T-helper 9 cell (primary cell): ENCODE measurements at regions not wholly inside any gene's neighbourhood (a gene's known extent, or its start where the extent isn't known, plus 50 kb on each side); places are given as distances from the start of the nearest gene placed in this dataset.

Source experiments
- DNase-seq: peaks from one replicate; pipeline ENCODE4 v3.0.0-alpha.2; 2020

DNA sequence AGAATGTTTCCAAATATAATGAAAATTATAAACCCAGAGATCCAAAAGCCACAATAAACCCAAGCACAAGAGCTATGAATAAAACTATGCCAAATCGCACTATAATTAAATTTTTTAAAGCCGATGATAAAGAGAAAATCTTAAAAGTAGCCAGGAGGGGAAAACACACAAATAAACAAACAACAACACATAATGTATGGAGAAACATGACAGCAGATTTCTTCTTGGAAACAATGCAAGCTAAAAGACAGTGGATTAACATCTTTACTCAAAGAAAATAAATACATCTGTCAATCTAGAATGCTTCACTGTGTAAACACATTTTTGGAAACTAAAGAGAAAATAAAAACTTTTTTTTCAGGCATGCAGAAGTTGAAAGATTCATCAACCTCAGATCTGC, 53.0 kb upstream of the SMOX start:
- DNase-seq = no peak

DNA sequence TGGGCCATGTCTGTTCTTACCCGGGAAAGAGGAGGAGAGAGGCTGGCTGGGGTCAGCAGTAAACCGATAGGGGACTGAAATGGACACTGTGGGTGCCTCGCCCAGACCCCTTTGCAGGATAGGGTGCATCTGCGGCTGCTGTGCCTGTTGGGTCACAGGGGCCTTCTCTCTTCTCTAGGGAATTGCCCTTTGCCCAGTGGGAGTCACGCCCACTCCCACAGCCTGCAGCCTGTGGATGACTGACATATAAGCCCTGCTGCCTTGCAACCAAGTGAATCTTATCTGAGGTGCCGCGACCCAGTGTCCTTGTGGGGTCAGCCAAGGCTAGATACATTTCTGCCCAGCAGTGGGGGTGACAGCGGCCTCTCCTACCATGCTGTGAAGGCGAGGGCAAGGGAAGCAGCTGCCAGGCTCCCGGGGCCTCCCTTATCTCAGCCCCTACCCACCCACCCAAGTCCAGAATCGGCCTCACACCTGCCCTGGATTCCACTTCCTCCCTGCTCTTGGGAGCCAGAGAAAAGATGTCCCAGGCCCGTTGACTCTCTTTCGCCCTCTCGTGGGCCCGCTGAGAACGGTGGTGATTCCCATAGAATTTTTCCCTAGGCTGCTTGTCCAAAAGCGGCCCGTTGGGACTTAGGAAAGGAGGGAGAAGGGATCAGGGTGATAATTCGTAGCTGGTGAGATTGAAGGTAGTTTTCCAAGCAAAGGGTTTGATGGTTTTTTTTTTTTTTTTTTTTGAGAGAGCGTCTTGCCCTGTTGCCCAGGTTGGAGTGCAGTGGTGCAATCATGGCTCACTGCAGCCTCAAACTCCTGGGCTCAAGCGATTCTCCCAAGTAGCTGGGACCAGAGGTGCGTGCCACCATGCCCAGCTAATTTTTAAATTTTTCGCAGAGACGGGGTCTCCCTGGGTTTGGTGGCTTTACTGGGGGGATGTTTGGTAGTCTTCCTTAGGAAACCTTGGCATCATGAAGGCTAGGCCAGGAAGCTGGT, 56.8 kb upstream of the SMOX start:
- DNase-seq = peak; percentile 20

DNA sequence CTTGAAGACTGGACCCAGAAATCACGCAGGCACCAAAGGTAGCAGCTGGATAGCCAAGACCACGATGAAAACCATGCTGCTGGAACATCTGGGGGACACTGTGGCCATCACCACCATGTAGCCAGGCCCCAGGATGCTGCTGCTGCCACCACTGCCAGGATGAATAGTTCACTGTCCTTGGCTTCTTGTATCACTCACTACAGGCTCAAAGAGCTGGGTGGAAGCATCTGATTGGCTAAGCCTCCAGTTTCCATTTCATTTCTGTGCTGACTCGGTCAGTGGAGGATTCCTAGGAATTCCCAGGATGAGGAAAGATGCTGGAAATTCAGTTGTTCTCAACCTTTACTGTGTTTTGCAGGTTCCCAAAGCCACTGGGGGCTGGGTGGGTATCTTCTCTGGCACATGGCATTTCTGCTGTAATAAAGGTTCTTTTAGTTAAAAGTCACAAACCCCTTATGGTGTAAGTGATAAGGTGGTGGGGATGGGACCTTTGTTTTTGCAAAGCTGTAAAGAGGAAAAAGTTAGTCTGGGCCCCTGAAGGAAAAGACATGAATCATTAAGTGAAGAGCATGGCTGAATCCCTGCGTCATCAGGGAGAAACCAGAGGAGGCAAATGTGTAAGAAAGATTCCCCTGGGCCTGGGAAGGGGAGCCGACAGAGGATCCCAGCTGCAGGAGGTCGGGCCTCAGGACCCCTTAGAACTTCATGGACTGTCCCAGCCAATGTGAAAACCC, 57.7 kb upstream of the SMOX start:
- DNase-seq = no peak

DNA sequence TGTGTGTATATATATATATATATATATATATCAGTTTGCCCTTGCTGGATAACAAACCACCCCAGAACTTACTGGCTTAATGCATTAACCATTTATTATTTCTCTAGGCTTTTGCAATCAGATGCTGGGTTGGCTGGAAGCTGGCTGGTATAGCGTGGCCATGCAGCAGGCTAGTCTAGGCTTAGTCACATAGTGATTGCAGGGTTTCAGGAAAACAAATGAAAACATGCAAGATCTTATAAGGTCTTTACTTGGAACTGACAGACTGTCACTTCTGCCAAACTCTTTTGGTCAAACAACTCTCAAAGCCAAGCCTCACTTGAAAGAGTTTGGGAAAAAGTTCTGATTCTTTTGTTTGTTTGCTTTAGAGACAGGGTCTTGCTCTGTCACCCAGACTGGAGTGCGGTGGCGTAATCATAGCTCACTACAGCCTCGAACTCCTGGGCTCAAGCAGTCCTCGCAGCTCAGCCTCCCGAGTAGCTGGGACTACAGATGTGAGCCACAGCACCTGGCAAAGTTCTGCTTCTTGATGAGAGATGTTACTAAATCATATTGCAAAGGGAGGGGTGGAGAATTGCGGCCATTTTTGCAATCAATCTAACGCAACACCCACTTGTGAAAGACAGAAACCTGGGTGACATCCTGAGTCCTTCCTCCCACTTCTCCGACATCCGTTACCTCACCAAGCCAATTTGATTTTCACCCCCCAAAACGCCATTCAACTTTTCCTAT, 58.7 kb upstream of the SMOX start:
- no peak for DNase-seq

DNA sequence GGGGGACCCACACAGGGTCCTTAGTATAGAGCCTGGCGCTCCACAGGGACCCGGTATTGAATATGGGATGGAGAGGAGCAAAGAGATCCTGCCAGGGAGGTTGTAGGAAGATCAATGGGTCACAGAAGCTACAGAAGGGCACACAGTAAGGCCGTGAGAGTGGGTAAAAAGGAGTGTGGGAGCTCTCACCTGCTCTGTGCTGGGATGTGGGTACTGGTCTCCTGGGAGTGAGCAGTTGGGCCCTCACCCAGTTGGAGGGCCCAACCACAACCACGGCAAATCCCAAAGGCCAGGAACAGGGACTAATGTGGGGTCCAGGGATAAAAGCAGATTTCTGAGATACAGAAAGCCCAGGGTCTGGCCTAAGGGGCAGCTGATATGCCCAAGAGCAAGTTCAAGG, 59.9 kb upstream of the SMOX start:
- no peak for DNase-seq

DNA sequence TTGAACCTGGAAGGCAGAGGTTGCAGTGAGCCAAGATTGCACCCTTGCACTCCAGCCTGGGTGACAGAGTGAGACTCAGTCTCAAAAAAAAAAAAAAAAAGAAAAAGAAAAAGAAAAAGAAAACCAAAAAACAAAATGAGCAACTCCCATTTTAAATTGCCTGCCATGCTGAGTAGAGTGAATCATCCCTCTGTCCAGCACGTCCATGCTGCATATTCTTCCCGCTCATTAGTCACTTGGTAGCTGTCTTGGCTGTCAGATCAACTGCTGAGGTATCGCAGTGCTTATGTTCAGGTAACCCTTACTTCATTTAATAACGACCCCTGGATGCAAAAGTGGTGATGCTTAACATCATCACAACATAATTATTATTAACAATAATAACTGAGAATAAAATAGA, 60.7 kb upstream of the SMOX start:
- no peak for DNase-seq

DNA sequence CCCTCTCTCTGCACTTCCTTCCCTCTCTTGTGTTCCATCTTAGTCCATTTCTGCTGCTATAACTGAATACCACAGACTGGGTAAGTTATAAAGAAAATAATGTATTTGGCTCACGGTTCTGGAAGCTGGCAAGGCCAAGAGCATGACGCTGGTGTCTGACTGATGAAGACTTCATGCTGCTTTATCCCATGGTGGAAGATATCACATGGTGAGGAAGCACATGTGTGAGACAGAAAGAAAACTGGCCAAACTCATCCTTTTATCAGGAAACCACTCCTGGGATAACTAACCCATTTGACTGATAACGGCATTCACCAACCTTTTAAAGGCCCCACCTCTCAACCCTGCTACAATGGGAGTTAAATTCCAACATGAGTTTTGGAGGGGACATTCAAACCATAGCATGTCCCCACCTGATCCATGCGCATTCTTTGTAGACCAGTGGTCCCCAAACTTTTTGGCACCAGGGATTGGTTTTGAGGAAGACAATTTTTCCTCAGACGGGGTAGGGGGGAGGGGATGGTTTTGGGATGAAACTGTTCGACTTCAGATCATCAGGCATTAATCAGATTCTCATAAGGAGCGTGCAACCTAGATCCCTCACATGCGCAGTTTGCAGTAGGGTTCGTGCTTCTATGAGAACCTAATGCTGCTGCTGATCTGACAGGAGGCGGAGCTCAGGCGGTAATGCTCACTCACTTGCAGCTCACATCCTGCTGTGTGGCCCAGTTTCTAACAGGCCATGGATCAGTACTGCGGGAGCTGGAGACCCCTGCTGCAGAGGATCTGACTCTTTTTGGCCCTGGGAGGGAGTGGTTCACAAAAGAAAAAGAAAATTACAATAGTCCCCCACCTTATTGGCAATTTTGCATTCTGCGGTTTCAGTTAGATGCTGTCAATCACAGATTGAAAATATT, 61.6 kb upstream of the SMOX start:
- DNase-seq = no peak

DNA sequence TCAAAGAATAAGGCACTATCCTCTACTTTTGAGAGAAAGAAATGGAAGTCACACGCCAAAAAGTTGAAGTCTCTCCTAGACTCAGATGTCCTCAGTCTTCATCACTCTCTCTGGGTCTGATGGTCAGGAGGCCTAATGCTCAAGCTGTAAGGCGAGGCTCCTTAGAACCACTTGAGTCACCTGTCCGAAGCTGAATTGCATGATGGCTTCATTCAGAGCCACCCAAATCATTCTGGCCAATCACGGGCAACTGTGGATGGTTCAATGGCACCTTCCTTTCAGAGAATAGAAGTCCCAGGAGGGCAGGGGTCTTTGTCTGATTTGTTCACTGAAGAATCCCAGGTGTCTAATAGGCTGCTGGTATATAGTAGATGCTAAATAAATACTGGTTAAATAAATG, 63.9 kb upstream of the SMOX start:
- no peak for DNase-seq

DNA sequence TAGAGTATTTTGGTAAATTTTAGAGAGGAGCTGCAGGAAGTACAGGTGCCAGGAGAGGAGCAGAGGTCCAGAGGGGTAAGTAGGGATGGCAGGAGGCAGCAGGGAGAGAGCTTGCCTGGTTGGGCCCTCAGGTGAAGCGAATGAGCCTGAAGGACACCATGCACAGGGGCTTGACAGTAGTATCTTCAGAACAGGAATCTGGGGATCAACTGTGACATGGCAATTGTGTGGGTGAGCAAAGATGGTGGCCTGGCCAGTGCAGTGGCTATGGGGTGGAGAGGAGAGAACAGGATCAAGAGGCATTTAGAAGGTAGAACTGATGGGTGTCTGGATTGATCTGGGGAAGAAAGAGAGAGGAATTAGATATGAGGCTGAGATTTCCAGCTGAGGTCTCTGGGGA, 64.5 kb upstream of the SMOX start:
- DNase-seq = no peak

DNA sequence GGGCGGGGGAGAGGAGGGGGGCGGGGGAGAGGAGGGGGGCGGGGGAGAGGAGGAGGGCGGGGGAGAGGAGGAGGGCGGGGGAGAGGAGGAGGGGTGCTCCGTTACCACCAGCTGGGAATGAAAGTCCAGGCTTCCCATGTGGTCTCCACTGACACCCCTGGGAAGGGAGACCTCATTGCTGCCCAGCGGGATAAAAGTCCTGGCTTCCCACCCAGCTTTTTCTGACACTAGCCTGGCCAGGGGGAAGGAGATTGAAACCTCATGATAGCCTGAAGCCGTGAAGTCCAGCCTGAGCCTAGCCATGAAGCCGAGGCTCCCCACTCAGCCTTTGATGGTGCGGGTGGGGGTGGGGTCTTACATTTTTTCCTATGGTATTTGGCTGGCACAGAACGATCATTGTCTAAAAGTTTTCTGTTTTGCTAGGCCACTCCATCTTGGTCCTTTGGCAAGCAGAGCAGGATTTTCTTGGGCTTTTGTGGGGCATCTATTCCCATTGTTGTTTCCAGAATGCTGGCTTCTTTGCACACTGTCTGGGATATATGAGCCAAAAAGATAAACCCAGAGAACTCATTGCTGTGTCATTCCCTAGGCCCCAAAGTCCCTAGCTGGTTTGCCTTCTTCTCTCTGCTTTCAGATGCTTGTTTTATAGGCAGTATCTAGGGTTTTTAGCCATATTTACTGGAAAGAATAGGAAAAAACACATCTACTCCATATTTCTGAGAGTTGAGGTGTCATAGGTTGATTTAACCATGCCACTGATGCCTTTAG, 65.3 kb upstream of the SMOX start:
- DNase-seq = no peak

DNA sequence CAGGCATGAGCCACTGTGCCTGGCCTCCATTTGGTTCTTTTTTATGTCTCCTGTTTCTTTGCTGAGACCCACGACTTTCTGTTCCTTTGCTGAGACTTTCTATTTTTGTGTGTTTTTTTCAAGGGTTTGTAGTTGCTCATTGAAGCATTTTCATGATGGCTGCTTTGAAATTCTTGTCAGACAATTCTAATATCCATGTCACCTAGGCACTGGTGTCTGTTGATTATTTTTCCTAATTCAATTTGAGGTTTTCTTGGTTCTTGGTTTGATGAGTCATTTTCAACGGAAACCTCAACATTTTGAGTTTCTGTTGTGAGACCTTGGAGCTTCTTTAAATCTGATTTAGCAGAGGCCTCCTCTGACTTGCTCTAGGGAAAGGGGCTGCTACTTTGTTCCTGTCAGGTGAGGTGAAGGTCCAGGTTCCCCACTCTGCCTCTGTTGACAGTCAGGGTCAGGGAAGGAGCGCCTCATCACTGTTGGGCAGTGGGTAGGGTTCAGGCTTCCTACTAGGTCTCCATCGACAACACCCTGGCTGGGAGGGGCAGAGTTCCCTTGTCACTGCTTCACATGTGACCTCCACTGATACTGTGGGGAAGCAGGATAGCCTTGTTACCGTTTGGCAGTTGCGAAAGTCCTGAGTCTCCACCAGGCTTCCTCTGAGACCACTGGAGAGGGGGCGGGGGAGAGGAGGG, 66.1 kb upstream of the SMOX start:
- peak; percentile 13 for DNase-seq

DNA sequence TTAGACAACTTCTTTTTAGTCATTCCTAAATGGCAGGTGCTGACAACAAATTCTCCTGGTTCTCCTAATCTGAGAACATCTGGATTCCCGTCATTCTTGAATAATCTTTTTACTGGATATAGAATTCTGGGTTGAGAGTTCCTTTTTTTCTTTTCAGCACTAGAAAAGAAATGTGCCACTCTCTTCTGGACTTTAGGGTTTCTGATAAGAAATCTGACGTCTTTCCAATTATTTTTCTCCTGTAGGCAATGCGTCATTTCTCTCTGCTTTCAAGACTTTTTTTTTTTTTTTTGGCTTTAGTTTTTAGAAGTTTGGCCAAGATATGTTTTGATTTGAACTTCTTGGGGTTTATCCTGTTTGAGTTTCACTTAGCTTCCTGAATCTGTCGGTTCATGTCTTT, 66.1 kb upstream of the RNF24 start:
- no peak for DNase-seq

DNA sequence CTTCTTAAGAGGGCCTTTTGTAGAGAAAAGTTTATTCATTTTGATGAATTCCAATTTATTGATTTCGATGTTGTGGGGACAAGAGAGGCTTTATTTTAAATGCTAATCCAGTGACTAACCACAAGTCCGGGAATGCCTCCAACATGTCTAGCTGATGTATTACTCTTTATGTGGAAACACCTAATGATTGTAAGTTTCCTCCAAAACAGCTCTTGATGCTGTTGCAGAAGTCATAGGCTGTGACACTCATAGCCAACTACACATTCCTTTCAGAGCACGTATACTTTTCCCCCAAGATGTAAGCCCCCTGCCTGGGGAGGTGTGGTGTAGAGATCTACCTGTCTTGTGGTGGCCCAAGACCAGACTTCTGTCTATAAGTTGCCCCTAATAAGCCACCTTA, 61.3 kb upstream of the RNF24 start:
- no peak for DNase-seq

DNA sequence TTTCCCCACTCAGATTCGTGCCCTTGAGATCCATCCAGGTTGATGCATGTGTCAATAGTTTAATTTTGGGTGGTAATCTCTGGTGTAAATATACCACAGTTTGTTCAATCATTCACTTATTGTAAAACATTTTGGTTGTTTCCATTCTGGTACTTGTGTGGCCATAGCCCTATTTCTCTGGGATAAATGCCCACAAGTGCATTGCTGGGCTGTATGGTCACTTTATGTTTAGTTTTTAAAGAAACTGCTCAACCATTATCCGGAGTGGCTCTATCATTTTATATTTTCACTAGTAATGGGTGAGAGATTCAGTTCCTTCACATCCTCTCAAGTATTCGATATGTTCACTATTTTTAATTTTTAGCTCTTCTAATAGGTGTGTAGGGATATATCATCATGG, 60.7 kb upstream of the RNF24 start:
- DNase-seq = no peak

DNA sequence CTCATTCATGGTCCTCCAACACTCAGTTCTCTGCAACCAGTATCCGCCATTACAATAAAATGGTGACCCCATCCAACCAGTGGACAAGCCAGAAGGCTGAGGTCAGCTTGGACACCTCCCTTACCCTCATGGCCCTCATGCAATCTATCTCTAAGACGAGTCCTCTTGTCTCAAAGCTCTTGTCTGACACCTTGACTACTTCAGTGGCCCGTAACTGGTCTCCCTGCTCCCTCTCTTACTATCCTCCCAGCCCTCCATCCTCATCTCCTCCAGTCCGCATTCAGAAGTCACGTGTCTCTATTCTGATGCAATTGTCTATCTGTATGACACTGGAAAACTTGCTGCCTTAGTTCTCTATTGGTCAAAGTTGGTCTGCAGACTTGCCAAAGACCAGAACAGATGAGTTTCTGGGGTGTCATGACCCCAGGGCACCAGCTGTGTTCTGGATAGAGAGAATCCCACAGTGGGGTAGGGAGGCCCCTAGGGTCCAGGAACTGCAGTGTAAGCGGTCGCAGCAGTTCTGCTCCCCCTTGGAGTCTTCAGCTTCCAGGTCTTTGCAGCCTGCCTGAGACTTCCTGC, 59.6 kb upstream of the RNF24 start:
- no peak for DNase-seq

DNA sequence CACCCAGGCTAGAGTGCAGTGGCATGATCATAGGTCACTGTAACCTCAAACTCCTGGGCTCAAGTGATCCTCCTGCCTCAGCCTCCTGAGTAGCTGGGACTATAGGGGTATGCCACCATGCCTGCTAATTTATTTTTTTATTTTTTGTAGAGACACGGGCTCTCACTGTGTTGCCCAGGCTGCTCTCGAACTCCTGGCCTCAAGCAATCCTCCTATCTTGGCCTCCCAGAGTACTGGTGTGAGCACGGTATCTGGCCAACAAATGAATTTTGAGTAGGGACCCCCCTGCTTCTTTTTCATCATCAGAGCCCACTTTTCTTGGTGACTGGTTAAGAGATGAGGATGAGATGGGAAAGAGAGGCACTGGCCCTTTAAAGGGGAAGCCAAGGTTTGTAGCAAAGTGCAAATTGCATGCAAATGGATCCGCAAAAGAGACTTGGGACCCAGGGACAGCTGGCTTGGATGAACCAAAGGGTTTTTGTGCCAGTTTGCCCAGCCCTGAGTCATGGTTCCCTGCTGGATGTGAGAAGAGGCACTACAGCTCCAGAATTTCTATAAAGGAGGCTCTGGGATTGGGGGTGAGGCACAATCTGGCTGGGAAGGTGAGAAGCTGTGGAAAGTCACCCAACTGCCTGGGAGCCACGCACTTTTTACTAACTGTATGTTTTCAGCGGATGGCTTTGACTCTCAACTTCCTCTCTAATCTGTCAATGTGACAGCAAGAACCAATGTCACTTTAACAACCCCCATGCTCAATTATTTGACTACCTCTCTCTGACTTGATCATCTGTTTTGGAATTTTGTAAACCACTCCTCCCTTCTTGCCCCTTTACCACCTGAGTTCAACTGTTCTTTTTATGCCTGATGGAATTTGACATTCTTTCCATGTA, 58.7 kb upstream of the RNF24 start:
- DNase-seq = no peak

DNA sequence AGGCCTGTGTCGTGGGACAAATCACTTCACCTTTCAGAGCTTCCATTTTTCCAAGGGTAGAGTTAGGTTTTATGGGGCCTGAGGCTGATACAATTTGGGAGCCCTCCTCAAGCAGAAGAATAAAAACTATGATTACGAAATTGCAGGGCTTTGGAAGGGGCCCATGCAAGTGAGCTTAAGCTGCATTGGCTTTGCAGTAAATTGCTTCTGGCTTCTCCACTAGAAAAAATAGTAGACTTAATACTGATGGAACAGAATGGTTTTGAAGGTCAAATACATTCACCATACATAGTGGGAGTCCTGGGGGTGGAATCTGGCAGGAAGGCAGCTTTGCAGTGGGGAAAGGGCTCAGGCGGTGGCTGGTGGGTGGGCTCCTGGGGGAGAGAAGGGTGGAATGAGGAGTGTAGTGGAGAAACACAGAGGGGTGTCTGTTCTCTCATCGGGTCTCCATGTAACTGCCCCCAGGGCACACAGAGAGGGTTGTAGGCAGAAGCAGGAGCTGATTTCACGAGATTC, 55.9 kb upstream of the RNF24 start:
- DNase-seq = no peak

DNA sequence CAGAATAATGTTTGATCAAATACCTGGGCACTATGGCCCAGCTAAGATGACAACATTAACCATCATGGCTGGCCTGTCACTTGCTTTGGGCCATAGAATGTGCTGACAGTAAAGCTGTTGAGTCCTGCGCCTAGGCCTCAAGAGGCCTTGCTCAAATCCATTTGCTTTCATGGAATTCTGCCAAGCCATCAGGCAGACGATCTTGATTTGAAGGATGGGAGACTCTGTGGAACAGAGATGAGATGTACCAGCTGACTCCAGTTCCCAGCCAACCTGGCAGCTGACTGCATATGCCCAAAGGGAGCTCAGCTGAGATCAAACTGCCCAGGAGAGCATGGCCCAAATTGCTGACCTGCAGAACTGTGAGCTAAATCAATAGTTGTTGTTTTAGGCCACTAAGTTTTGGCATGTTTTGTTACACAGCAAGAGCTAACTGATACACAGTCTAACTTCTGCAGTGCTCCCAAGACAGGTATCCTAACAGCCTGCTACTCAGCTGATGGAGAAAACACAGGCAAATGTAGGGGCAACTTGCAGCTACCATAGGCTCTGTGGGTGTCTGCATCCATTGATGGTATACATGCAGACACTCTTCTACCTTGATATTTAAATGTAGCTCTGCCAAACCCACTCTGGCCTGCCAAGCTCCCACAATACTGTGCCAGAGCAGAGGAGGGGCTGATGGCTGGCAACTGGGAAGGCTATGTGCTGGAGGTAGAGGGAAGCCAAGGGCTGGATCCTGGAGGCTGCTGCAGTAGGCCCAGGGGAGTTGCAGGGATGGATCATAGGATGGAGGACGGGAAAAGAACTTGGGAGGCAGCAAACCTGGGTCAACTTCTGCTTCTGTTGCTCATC, 55.2 kb upstream of the RNF24 start:
- DNase-seq = no peak
